HepG2 (cell line): ENCODE measurements at regions not wholly inside any gene's neighbourhood (a gene's known extent, or its start where the extent isn't known, plus 50 kb on each side); places are given as distances from the start of the nearest gene placed in this dataset.

ENCODE experiments used
- ATAC-seq: fragments of 200-7000 bp; cut with Tn5 transposase; 3 replicates; pipeline ENCODE4 v1.9.1; 2020; ENCODE audit warnings: mild to moderate bottlenecking, moderate library complexity
- BruUV-seq: library from RNA; stranded (reverse); fragments of 400-500 nt; replicated peaks from 2 replicates; lab custom pipeline; 2021; lab: Mats Ljungman, UMichigan
- CTCF ChIA-PET: fragments of 300-600 bp; formaldehyde crosslinking; extraction: SDS; loops from one replicate; lab custom pipeline; 2021; ENCODE audit warnings: low total read pairs, inconsistent platforms, low intra/inter-chr PET ratio; lab: Yijun Ruan, JAX
- POLR2A ChIA-PET: fragments of 350-600 bp; sonication (Branson Sonifier 250); formaldehyde crosslinking; loops from one replicate; lab custom pipeline; 2020; ENCODE audit warnings: antibody characterized with exemption, inconsistent platforms; lab: Yijun Ruan, JAX
- DNase-seq: peaks from one replicate; pipeline ENCODE4 v3.0.0-alpha.2; 2015; ENCODE audit warnings: low spot score
- FAIRE-seq: peaks from 3 replicates; lab custom pipeline; 2011; peaks lifted over from hg19 to GRCh38; lab: Jason Lieb, UNC
- H2AFZ ChIP-seq: one replicate; pipeline ENCODE4 v1.6.1; 2011; ENCODE audit warnings: low read length, inconsistent platforms
- H3K27ac ChIP-seq: fragments of 300-600 bp; 3 replicates; pipeline ENCODE4 v1.8.0; 2011; ENCODE audit warnings: mixed run types, mild to moderate bottlenecking, mixed read lengths, low read length, inconsistent platforms; ENCODE audit not compliant: insufficient read depth; ENCODE audit errors: extremely low read length
- H3K27me3 ChIP-seq, 2 experiments: fragments of 200-600 bp in 1 of 2; 2 replicates in 1 of 2; 3 replicates in 1 of 2; pipeline versions ENCODE4 v1.6.0 to v1.8.0; 2011; ENCODE audit warnings: low read length in 2 of 2, mild to moderate bottlenecking in 2 of 2, moderate library complexity in 2 of 2, inconsistent platforms in 1 of 2; ENCODE audit not compliant: insufficient read depth in 2 of 2, control insufficient read depth in 1 of 2
- H3K36me3 ChIP-seq, 2 experiments: fragments of 200-600 bp in 1 of 2; replicated peaks in 1 of 2; 2 replicates in 1 of 2; 3 replicates in 1 of 2; pipeline versions ENCODE4 v1.5.1 to v1.8.0; 2011; ENCODE audit warnings: low read length in 2 of 2, inconsistent platforms in 1 of 2; ENCODE audit not compliant: insufficient read depth in 2 of 2, control insufficient read depth in 1 of 2
- H3K4me1 ChIP-seq: 2 replicates; pipeline ENCODE4 v1.5.1; 2012; ENCODE audit warnings: low read length, inconsistent platforms; ENCODE audit not compliant: insufficient read depth
- H3K4me2 ChIP-seq: 2 replicates; pipeline ENCODE4 v1.6.0; 2011; ENCODE audit warnings: low read depth, low read length, inconsistent platforms
- H3K4me3 ChIP-seq, 3 experiments: fragments of 200-600 bp in 1 of 3; sonication (generic), shearing (Covaris generic) in 1 of 3; replicated peaks in 1 of 3; 2 replicates each; pipeline ENCODE4 v1.5.1; 2011 to 2016; ENCODE audit warnings: low read length in 3 of 3, inconsistent platforms in 2 of 3, low read depth in 2 of 3, mild to moderate bottlenecking in 2 of 3, control low read depth in 1 of 3, mixed read lengths in 1 of 3; ENCODE audit not compliant: insufficient read depth in 1 of 3
- H3K79me2 ChIP-seq: one replicate; pipeline ENCODE4 v1.6.1; 2011; ENCODE audit warnings: low read length, inconsistent platforms; ENCODE audit not compliant: insufficient read depth
- H3K9ac ChIP-seq: 2 replicates; pipeline ENCODE4 v1.6.0; 2011; ENCODE audit warnings: mild to moderate bottlenecking, low read depth, low read length, inconsistent platforms; ENCODE audit not compliant: insufficient read depth
- H3K9me3 ChIP-seq: 2 replicates; pipeline ENCODE4 v1.5.1; 2012; ENCODE audit warnings: mild to moderate bottlenecking, low read length
- H4K20me1 ChIP-seq: 2 replicates; pipeline ENCODE4 v1.6.0; 2011; ENCODE audit warnings: inconsistent platforms, mild to moderate bottlenecking, low read length, moderate library complexity; ENCODE audit not compliant: insufficient read depth
- EED ChIP-seq: sonication (generic); formaldehyde crosslinking; IDR thresholded peaks from 2 replicates; pipeline ENCODE4 v1.5.0; 2020; ENCODE audit warnings: mild to moderate bottlenecking, missing genetic modification reagents
- ELF4 ChIP-seq: sonication (generic); formaldehyde crosslinking; IDR thresholded peaks from 2 replicates; pipeline ENCODE4 v1.5.0; 2020; ENCODE audit warnings: missing genetic modification reagents, mild to moderate bottlenecking, moderate library complexity, borderline replicate concordance
- GABPB1 ChIP-seq: IDR thresholded peaks from 2 replicates; pipeline ENCODE4 v1.6.1; 2016; ENCODE audit warnings: mild to moderate bottlenecking, missing genetic modification reagents, moderate library complexity, missing compliant biosample characterization
- GMEB1 ChIP-seq: sonication (generic); formaldehyde crosslinking; IDR thresholded peaks from 2 replicates; pipeline ENCODE4 v1.5.1; 2020; ENCODE audit warnings: missing genetic modification reagents, mild to moderate bottlenecking, borderline replicate concordance
- PRDM15 ChIP-seq: sonication (generic); formaldehyde crosslinking; IDR thresholded peaks from 2 replicates; pipeline ENCODE4 v1.4.0; 2020; ENCODE audit warnings: missing genetic modification reagents
- ZHX1 ChIP-seq: sonication (generic); formaldehyde crosslinking; IDR thresholded peaks from 2 replicates; pipeline ENCODE4 v1.8.1; 2022; ENCODE audit warnings: low read depth, mild to moderate bottlenecking, missing genetic modification reagents
- ZNF432 ChIP-seq: sonication (generic); formaldehyde crosslinking; IDR thresholded peaks from 2 replicates; pipeline ENCODE4 v1.5.0; 2020; ENCODE audit warnings: missing genetic modification reagents, mild to moderate bottlenecking, borderline replicate concordance
- ZNF616 ChIP-seq: sonication (generic); formaldehyde crosslinking; IDR thresholded peaks from 2 replicates; pipeline ENCODE4 v1.5.0; 2020; ENCODE audit warnings: low read depth, mild to moderate bottlenecking, missing genetic modification reagents
- ZNF652 ChIP-seq: IDR thresholded peaks from 2 replicates; pipeline ENCODE4 v1.6.1; 2016; ENCODE audit warnings: low read depth, borderline replicate concordance
- ZNF782 ChIP-seq: sonication (generic); formaldehyde crosslinking; IDR thresholded peaks from 2 replicates; pipeline ENCODE4 v1.4.0; 2020; ENCODE audit warnings: missing genetic modification reagents, mild to moderate bottlenecking, borderline replicate concordance
- ZSCAN9 ChIP-seq: IDR thresholded peaks from 2 replicates; pipeline ENCODE4 v1.6.1; 2016; ENCODE audit warnings: borderline replicate concordance
- WGBS: methylation state at CpG from one replicate; pipeline ENCODE4 v1.1.6; 2017; ENCODE audit warnings: low lambda C conversion rate; 5-methylcytosine and 5-hydroxymethylcytosine counted together
- in situ Hi-C: cut with HindIII; loops from 2 replicates; pipeline ENCODE4 v1.10.0; 2017; ENCODE audit warnings: low pct_unique_long_range_greater_than_20kb; ENCODE audit not compliant: extremely low pct_ligation_motif_present
- intact Hi-C: fragments of 100-400 bp; cut with micrococcal nuclease; formaldehyde crosslinking; loops from one replicate; pipeline ENCODE4 v1.10.0; 2022; ENCODE audit not compliant: unreplicated experiment

- TF ChIP-seq GMEB1 (CRISPR knock-in tag) (no peak), ZNF652 (CRISPR knock-in tag) (no peak), GABPB1 (no peak), ZNF616 (CRISPR knock-in tag) (no peak)
These were observed 148.6 kb downstream of the NXPE2 start (continued) for GRCh38 chr11:114826910-114827442.

- no peak for FAIRE-seq
- no peak overlapping the region for H3K4me2 ChIP-seq
- no peak for ATAC-seq
- no peak overlapping the region for H2AFZ ChIP-seq
- no peak overlapping the region for H3K9ac ChIP-seq
- H3K36me3 ChIP-seq: no peaks in the 10 kb centered on the region
- 0% methylated on average over 3 of the region's 3 CpGs for WGBS
- no peak overlapping the region for H3K4me3 ChIP-seq
- no peaks in the 10 kb centered on the region for H4K20me1 ChIP-seq
- no TSS peak for BruUV-seq
- H3K9me3 ChIP-seq: no peaks in the 10 kb centered on the region
- POLR2A ChIA-PET: no interaction called here
- DNase-seq: no peak
- no peaks in the 10 kb centered on the region for H3K4me1 ChIP-seq
- peaks cover 0 to 29% of the 10 kb centered on the region in 2 experiments; a peak in 4 of 5 replicates for H3K27me3 ChIP-seq
- H3K79me2 ChIP-seq: no peaks in the 10 kb centered on the region
- H3K27ac ChIP-seq: no peak overlapping the region
- CTCF ChIA-PET: no interaction called here
- in situ Hi-C loops (no loop called here), intact Hi-C loops (no loop called here)
- no peak for TF ChIP-seq ZSCAN9 (CRISPR knock-in tag)
- TF ChIP-seq PRDM15 (CRISPR knock-in tag): no peak
- no peak for TF ChIP-seq ZHX1
- no peak for TF ChIP-seq ELF4 (CRISPR knock-in tag)
- no peak for TF ChIP-seq EED (CRISPR knock-in tag)
- no peak for TF ChIP-seq ZNF432 (CRISPR knock-in tag)
- TF ChIP-seq ZNF782: no peak
These were observed 149.4 kb downstream of the NXPE2 start for GRCh38 chr11:114827736-114828135.
